Posterior vena cava (tissue), 2 donors: ENCODE measurements at regions not wholly inside any gene's neighbourhood (a gene's known extent, or its start where the extent isn't known, plus 50 kb on each side); places are given as distances from the start of the nearest gene placed in this dataset.
"Not testable (repeated sequence)": the region's sequence is repeated elsewhere in the genome, so short reads cannot be mapped to it uniquely, and the experiment has no call there.

Source experiments
- DNase-seq: peaks from one replicate; pipeline ENCODE4 v3.0.0-alpha.2; 2020; ENCODE audit warnings: low spot score
- intact Hi-C, 2 donors: fragments of 100-400 bp; cut with DNase I; formaldehyde crosslinking; loops; one replicate each; pipeline versions ENCODE4 v1.14.1 to v1.14.2; 2022 to 2023
- donor health status: DM: yes; HTN: yes; CAD: no.
- donor health status: DM: yes; HTN: yes; CAD: no.

- intact Hi-C loops = no loop called here
- DNase-seq = peak; percentile 68
Measured at GRCh38 chr1:219081943-219082925, 91.4 kb upstream of the LYPLAL1 start.

GRCh38 chr1:219083631-219084030, 90.0 kb upstream of the LYPLAL1 start:
- no peak for DNase-seq
- intact Hi-C loops = no loop called here

- no peak for DNase-seq
- intact Hi-C loops = no loop called here
Measured at GRCh38 chr1:219085082-219085481, 88.6 kb upstream of the LYPLAL1 start.

GRCh38 chr1:219085988-219086387, 87.7 kb upstream of the LYPLAL1 start:
- intact Hi-C loops = no loop called here

GRCh38 chr1:219086956-219087469, 86.7 kb upstream of the LYPLAL1 start:
- DNase-seq = no peak
- intact Hi-C loops = no loop called here

More at GRCh38 chr1:219085988-219086387, 87.7 kb upstream of the LYPLAL1 start:
- DNase-seq = no peak

GRCh38 chr1:219088778-219089557, 84.7 kb upstream of the LYPLAL1 start:
- peak; percentile 88 for DNase-seq

GRCh38 chr1:219090607-219091006, 83.1 kb upstream of the LYPLAL1 start:
- DNase-seq = no peak
- intact Hi-C loops = no loop called here

More at GRCh38 chr1:219088778-219089557, 84.7 kb upstream of the LYPLAL1 start:
- intact Hi-C loops = no loop called here

- intact Hi-C loops = no loop called here
- no peak for DNase-seq
Measured at GRCh38 chr1:219092206-219092605, 81.5 kb upstream of the LYPLAL1 start.

- DNase-seq = no peak
- intact Hi-C loops = no loop called here
Measured at GRCh38 chr1:219099307-219099706, 74.4 kb upstream of the LYPLAL1 start.

GRCh38 chr1:219100059-219100458, 73.6 kb upstream of the LYPLAL1 start:
- no peak for DNase-seq
- intact Hi-C loops = no loop called here

- intact Hi-C loops, DNase-seq: not testable (repeated sequence)
Measured at GRCh38 chr1:219102466-219102865, 71.2 kb upstream of the LYPLAL1 start.

- intact Hi-C loops = no loop called here
- no peak for DNase-seq
Measured at GRCh38 chr1:219105893-219106292, 67.8 kb upstream of the LYPLAL1 start.

- intact Hi-C loops = no loop called here
Measured at GRCh38 chr1:219109424-219110018, 64.2 kb upstream of the LYPLAL1 start.

GRCh38 chr1:219113261-219113660, 60.4 kb upstream of the LYPLAL1 start:
- intact Hi-C loops = no loop called here
- DNase-seq = no peak

More at GRCh38 chr1:219109424-219110018, 64.2 kb upstream of the LYPLAL1 start:
- DNase-seq = no peak

GRCh38 chr1:219114014-219114413, 59.7 kb upstream of the LYPLAL1 start:
- DNase-seq = no peak
- intact Hi-C loops = no loop called here

GRCh38 chr1:219119839-219120238, 53.8 kb upstream of the LYPLAL1 start:
- no peak for DNase-seq
- intact Hi-C loops = no loop called here

- DNase-seq = no peak
Measured at GRCh38 chr1:219120624-219121544, 52.8 kb upstream of the LYPLAL1 start.

GRCh38 chr1:219121679-219122078, 52.0 kb upstream of the LYPLAL1 start:
- intact Hi-C loops = no loop called here
- no peak for DNase-seq

More at GRCh38 chr1:219120624-219121544, 52.8 kb upstream of the LYPLAL1 start:
- intact Hi-C loops = no loop called here
